ENCODE measurements at regions not wholly inside any gene's neighbourhood (a gene's known extent, or its start where the extent isn't known, plus 50 kb on each side); places are given as distances from the start of the nearest gene placed in this dataset.

GRCh38 chr13:65035302-65035701, 2194.8 kb downstream of the PCDH9 start:
- TF ChIP-seq, protein P1, sequence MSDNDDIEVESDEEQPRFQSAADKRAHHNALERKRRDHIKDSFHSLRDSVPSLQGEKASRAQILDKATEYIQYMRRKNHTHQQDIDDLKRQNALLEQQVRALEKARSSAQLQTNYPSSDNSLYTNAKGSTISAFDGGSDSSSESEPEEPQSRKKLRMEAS (IDR thresholded peaks at IDR 0.05; ENCODE audit: insufficient read depth, insufficient read length) = no peak
- TF ChIP-seq, protein P2, sequence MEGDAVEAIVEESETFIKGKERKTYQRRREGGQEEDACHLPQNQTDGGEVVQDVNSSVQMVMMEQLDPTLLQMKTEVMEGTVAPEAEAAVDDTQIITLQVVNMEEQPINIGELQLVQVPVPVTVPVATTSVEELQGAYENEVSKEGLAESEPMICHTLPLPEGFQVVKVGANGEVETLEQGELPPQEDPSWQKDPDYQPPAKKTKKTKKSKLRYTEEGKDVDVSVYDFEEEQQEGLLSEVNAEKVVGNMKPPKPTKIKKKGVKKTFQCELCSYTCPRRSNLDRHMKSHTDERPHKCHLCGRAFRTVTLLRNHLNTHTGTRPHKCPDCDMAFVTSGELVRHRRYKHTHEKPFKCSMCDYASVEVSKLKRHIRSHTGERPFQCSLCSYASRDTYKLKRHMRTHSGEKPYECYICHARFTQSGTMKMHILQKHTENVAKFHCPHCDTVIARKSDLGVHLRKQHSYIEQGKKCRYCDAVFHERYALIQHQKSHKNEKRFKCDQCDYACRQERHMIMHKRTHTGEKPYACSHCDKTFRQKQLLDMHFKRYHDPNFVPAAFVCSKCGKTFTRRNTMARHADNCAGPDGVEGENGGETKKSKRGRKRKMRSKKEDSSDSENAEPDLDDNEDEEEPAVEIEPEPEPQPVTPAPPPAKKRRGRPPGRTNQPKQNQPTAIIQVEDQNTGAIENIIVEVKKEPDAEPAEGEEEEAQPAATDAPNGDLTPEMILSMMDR (IDR thresholded peaks at IDR 0.05; ENCODE audit: extremely low read depth in 1 of 2, insufficient read depth in 1 of 2, low read depth in 1 of 2, low read length in 2 of 2) = no peak
- no peak for TF ChIP-seq POLR2A (IDR thresholded peaks at IDR 0.05; ENCODE audit: low read depth, low read length)
- TF ChIP-seq POLR2AphosphoS5 (IDR thresholded peaks at IDR 0.05; ENCODE audit: insufficient read depth, low read depth, low read length) = no peak
- TF ChIP-seq EZH2 (IDR thresholded peaks at IDR 0.05; ENCODE audit: borderline replicate concordance, low read depth, low read length, severe bottlenecking) = no peak

Data from endothelial cell of umbilical vein (primary cell).